GM18499 (cell line): ENCODE measurements at regions not wholly inside any gene's neighbourhood (a gene's known extent, or its start where the extent isn't known, plus 50 kb on each side); places are given as distances from the start of the nearest gene placed in this dataset.
"Not testable (repeated sequence)": the region's sequence is repeated elsewhere in the genome, so short reads cannot be mapped to it uniquely, and the experiment has no call there.

Experiments used
- ATAC-seq: cut with Tn5 transposase; IDR thresholded peaks from one replicate; pipeline ENCODE4 v1.9.1; 2021; ENCODE audit warnings: moderate number of reproducible peaks; ENCODE audit not compliant: insufficient read depth, unreplicated experiment

DNA sequence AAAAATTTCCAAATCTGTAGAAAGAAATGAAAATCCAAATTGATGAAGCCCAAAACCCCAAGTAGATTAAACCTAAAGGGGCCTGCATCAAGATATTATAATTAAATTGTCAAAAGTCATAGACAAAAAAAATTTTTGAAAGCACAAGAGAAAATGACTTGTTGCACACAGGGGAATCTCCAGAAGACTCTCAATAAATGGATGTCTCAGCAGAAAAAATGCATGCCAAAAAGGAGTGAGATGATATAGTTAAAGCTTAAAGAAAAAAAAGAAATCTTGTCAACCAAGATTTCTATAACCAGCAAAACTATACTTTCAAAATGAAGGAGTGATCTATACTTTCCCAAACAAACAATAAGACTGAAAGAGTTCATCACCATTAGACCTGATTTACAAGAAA is 393.2 kb upstream of the SPAG17 start:
- no peak for ATAC-seq

GRCh38 chr1:118575060-118575459 is 390.0 kb upstream of the SPAG17 start:
- ATAC-seq, result no peak

GRCh38 chr1:118564961-118565703 is 380.1 kb upstream of the SPAG17 start:
- no peak for ATAC-seq

- no peak for ATAC-seq
These were observed 379.2 kb upstream of the SPAG17 start for GRCh38 chr1:118563981-118564951.

- ATAC-seq, result no peak
These were observed 373.9 kb upstream of the SPAG17 start for GRCh38 chr1:118558933-118559332.

- ATAC-seq, result no peak
These were observed 371.9 kb upstream of the SPAG17 start for GRCh38 chr1:118556936-118557335.

- ATAC-seq, result no peak
These were observed 370.6 kb upstream of the SPAG17 start for GRCh38 chr1:118555638-118556037.

GRCh38 chr1:118535901-118536300 is 350.9 kb upstream of the SPAG17 start:
- no peak for ATAC-seq

DNA sequence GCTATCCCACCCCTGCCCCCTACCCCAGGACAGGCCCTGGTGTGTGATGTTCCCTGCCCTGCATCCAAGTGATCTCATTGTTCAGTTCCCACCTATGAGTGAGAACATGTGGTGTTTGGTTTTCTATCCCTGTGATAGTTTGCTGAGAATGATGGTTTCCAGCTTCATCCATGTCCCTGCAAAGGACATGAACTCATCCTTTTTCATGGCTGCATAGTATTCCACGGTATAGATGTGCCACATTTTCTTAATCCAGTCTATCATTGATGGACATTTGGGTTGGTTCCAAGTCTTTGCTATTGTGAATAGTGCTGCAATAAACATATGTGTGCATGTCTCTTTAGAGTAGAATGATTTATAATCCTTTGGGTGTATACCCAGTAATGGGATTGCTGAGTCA is 326.9 kb upstream of the SPAG17 start:
- ATAC-seq, result not testable (repeated sequence)

DNA sequence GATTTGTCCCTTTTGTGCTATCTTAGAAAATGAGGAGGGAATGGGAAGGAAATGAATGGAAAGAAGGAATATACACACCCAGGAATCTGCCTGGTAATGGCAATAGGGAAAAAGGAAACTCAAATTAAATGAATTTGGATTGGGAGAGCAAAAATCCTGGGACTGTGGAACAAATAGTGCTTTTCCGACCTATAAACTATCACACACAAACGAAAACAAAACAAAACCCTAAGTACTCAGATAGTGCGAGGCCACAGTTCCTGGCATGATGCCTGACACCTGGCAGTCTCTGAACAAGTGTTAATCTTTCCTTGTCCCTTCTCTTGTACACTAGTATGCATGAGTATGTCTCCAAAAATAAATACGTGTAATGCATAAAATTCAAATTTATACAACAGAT is 319.8 kb upstream of the SPAG17 start:
- ATAC-seq, result no peak

GRCh38 chr1:118504221-118504644 is 319.2 kb upstream of the SPAG17 start:
- no peak for ATAC-seq

DNA sequence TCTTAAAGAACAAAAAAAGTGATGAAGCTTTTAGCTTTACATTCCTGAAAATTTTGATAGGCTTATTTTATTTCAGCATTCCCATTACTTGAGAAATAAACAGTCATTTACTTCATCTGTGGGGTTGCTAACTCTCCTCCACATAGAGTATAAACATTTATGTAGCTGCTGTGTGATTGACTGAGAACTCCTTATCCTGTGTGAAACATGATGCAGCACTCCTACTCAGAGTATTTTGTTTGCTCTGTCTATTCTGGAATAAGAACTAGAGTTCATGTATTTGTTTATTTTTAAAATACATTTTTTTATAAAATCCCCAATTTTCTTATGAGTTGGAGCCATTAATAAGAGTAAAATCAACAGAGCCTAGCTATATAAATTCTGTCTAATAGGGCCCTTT is 318.7 kb upstream of the SPAG17 start:
- no peak for ATAC-seq

DNA sequence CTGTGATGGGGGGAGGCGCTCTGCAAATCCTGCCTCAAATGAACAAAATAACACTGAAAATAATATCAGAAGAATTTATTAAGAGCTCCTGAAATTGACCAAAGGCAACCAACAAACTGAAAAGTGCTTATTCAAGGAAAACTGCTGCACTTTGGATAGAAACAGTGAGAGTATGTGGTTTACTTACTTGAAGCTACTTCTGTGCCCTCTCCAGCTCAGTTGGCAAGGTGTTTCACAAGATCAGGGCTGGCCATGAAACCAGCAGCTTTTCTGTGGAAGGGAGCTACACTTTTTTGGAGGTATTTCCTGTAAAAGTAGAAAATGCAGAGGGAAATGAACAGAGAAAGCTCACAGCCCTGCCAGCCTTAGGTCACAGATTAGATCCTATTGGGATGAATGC is 310.0 kb upstream of the SPAG17 start:
- no peak for ATAC-seq

- ATAC-seq, result no peak
These were observed 303.8 kb upstream of the SPAG17 start for GRCh38 chr1:118488787-118489186.

DNA sequence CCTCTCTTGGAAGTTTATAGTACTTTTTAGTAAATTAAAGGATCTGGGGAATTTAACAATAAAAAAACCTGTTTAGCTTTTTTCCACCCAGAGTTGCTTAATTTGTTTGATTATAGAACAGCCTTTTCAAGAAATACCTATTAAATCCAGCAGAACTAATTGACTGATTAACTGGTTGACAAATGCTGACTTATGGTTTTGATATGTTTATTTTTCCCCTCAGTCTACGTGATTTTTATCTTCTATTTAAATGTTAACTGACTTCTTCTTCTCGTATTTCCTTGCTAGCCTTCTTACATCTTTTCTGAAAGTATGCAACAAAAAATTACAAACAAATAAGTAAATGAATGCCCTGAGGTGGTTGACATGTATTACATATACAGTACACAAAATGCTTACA is 302.9 kb upstream of the SPAG17 start:
- no peak for ATAC-seq

DNA sequence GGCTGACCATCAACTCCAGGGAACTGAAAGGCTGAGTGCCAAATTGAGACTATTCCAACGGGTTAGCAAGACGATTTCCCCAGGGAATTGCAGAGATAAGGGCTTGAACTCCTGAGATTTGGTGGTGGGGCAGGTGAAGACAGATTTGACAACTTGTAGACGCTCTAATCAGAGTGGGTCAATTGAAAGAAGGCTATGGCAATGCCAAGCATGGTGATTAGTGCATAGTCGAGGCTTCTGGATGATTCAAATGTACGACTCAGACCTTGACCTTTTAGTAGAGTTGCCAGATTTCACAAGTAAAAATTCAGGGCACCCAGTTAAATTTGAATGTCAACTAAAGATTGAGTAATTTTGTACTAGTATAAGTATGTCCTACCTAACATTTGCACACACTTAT is 302.1 kb upstream of the SPAG17 start:
- ATAC-seq, result no peak

DNA sequence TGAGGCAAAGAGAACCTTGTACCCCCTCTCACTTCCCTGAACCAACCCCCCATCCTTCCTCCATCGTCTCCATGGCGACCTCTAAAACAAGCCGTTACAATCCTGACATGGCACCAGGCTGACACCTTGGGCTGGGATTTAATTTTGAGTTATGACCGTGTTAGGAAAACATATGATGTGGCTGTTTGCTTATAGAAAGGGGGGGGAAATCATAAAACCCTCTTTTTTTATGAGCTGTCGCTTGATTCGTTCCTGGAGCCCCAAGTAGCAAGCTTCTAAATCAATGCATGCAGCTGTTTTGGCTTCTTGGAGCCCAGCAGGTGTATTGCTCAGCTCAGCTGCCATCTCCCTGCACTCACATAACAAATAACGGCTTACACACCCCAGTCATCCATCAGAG is 301.2 kb upstream of the SPAG17 start:
- no peak for ATAC-seq

DNA sequence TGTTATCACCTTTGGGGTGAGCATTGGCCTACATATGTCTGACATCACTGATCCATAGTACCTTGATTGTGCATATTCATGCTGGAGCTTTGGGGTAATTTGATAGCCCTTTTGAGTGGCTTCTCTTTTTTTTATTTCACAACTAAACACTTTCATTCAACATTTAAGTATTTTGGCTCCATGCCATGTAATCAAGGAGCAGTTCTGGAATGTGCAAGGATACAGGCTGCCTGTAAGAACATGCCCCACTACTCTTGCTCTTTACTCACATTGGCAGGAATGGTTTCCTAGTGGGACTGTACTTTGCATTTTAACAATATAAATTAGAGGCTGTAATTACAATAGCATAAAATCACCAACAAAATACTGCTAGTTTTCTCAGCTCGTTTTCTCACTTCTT is 300.7 kb upstream of the SPAG17 start:
- ATAC-seq, result no peak

DNA sequence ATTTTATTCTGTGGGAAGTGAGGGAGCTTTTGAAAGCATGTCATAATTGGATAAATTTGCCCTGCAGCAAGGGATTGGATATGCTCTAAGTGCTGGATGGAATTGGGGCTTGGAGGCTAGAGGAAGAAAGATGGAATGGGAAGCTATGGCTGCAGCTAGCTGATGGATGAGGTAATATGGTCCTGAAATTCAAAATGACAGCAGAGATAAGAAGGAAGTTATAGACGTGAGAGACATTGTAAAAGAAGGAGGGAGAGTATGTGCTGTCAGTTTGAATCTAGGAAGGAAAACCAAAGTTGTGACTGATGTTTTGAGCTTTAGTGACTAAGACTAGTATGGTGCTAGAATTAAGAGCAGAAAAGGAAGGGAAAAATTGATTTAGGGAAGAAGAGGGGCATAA is 299.9 kb upstream of the SPAG17 start:
- ATAC-seq, result no peak

DNA sequence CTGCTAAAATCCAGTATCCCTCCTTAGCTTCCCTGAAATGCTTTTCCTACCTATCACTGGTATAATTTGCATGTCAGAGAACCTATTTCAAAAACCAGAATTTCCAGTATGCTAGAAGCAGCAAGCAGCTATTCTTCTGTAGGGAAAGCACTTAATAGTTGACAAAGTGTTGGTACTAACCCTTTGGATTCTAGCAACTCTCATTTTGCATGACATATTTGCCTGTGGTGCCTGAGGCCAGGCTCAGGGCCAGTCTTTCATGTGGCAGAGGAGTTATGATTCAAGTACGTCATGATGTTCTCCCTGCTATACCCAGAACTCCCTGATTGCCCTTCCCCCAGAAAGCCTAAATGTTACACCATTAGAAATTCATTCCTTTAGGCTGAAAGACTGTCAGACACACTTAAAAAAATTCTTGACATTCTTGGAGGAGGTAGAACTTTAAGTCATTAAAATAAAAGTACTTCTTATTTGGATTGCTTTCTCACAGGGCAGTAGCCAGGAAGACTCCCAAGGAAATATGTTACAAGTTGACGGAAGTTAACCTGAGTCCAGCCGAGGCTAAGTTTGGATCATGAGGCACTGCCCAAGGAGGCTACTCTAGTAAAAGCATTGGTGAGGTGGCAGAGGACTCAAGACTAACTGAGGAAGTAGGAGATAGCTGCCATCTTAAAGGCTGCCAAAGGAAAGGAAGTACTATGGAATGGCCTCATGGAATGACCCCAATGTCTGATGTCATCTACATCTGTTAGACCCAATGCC is 298.4 kb upstream of the SPAG17 start:
- no peak for ATAC-seq

DNA sequence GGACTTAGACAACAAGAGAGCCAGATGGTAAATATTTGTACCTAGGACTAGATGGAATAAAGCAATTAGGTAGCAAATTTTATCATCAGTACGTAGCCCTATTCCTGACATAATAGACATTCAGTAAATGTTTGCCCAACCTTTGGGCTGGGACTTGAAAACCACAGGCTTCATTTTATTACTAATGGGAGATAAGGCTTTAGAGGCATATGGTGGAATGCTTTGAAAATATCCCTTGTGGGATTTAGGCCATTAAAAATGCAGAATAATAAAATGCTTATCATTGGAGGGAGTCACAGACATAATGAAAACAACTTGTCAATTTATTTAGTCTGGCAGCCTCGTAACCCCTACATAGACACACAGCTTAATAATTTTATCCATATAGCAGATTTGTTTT is 296.1 kb upstream of the SPAG17 start:
- no peak for ATAC-seq
